ENCODE measurements at regions not wholly inside any gene's neighbourhood (a gene's known extent, or its start where the extent isn't known, plus 50 kb on each side); places are given as distances from the start of the nearest gene placed in this dataset.

DNA sequence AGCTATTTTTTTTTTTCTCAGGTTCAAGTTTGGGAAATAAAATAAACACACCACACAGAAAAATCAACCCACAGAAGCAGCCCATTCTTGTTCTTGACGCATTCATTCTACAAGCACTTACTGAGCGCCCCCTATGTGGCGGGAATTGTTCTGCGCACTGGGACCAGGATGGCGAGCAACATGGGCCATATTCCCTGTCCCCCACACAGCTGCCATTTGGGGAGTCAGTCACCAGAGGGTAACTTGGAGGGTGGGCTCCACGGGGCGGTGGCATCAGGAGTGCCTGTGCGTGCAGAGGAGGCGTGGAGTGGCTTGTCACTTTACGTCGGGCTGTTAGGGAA lies 185.0 kb upstream of the PDE10A start:
- H3K4me3 ChIP-seq (replicated peaks in 1 of 3; ENCODE audit: insufficient read depth in 1 of 3, low read depth in 1 of 3, low read length in 3 of 3): no peak overlapping the region
- no TSS peak for BruUV-seq (replicated peaks)
- H3K9me1 ChIP-seq (replicated peaks; ENCODE audit: control insufficient read depth, extremely low read depth, insufficient read depth, low read length): no peaks in the 10 kb centered on the region
- no peaks in the 10 kb centered on the region for H3K9me3 ChIP-seq (replicated peaks; ENCODE audit: control insufficient read depth, insufficient read depth, low read length)
- ChIA-PET POLR2A (no interaction called here), CTCF (interaction anchor here (0.6 to 4.5 kb wide), 2 partner anchors 408 to 468 kb away, joined by 3 to 42 read pairs; no protein-coding TSS in a partner anchor)
- peaks cover 7 to 11% of the 10 kb centered on the region in 2 experiments for H3K27me3 ChIP-seq (ENCODE audit: control insufficient read depth in 2 of 2, insufficient read depth in 2 of 2, low read length in 2 of 2)
- H4K20me1 ChIP-seq (replicated peaks; ENCODE audit: control insufficient read depth, extremely low read depth, insufficient read depth, low read length): no peaks in the 10 kb centered on the region
- H2AFZ ChIP-seq (ENCODE audit: low read depth, low read length): no peak overlapping the region
- no peaks in the 10 kb centered on the region for H3K4me1 ChIP-seq (ENCODE audit: control insufficient read depth, extremely low read depth, insufficient read depth, low read length)
- no peak overlapping the region for H3K9ac ChIP-seq (replicated peaks; ENCODE audit: extremely low read depth, insufficient read depth, low read length)
- no peak for FAIRE-seq
- no peak for DNase-seq (ENCODE audit: low read depth, low spot score)
- no peaks in the 10 kb centered on the region for H3K79me2 ChIP-seq (ENCODE audit: control insufficient read depth, insufficient read depth, low read length)
- H3K27ac ChIP-seq (ENCODE audit: insufficient read depth, low read depth, low read length): no peak overlapping the region
- H3K4me2 ChIP-seq (ENCODE audit: insufficient read depth, low read length): no peak overlapping the region
- H3K36me3 ChIP-seq (ENCODE audit: control insufficient read depth in 2 of 2, extremely low read depth in 1 of 2, insufficient read depth in 2 of 2, low read length in 2 of 2): no peaks in the 10 kb centered on the region
- intact Hi-C loops (cut with micrococcal nuclease): no loop called here
- no peak for TF ChIP-seq FOS (IDR thresholded peaks at IDR 0.05; ENCODE audit: borderline replicate concordance, insufficient read depth, low read length)
- no peak for TF ChIP-seq POLR2AphosphoS5 (IDR thresholded peaks at IDR 0.05; ENCODE audit: insufficient read depth, low read depth, low read length)
- no peak for TF ChIP-seq EZH2 (IDR thresholded peaks at IDR 0.05; ENCODE audit: borderline replicate concordance, low read depth, low read length, severe bottlenecking)
- TF ChIP-seq POLR2A (IDR thresholded peaks at IDR 0.05; ENCODE audit: low read depth, low read length): no peak
- TF ChIP-seq, protein P1, sequence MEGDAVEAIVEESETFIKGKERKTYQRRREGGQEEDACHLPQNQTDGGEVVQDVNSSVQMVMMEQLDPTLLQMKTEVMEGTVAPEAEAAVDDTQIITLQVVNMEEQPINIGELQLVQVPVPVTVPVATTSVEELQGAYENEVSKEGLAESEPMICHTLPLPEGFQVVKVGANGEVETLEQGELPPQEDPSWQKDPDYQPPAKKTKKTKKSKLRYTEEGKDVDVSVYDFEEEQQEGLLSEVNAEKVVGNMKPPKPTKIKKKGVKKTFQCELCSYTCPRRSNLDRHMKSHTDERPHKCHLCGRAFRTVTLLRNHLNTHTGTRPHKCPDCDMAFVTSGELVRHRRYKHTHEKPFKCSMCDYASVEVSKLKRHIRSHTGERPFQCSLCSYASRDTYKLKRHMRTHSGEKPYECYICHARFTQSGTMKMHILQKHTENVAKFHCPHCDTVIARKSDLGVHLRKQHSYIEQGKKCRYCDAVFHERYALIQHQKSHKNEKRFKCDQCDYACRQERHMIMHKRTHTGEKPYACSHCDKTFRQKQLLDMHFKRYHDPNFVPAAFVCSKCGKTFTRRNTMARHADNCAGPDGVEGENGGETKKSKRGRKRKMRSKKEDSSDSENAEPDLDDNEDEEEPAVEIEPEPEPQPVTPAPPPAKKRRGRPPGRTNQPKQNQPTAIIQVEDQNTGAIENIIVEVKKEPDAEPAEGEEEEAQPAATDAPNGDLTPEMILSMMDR (IDR thresholded peaks at IDR 0.05; ENCODE audit: extremely low read depth in 1 of 2, insufficient read depth in 1 of 2, low read depth in 1 of 2, low read length in 2 of 2): no peak
- TF ChIP-seq, protein P2, sequence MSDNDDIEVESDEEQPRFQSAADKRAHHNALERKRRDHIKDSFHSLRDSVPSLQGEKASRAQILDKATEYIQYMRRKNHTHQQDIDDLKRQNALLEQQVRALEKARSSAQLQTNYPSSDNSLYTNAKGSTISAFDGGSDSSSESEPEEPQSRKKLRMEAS (IDR thresholded peaks at IDR 0.05; ENCODE audit: insufficient read depth, insufficient read length): no peak
- no peak for TF ChIP-seq JUN (IDR thresholded peaks at IDR 0.05; ENCODE audit: borderline replicate concordance, insufficient read depth, insufficient read length, low read depth)
- no peak for TF ChIP-seq MYC (IDR thresholded peaks at IDR 0.05; ENCODE audit: low read depth, low read length)
- no peak for TF ChIP-seq GATA2 (IDR thresholded peaks at IDR 0.05; ENCODE audit: insufficient read depth, insufficient read length, low read depth, low read length)
- dilution Hi-C loops (cut with MboI; ENCODE audit: extremely low pct_ligation_motif_present, low sequenced_read_pairs): no loop called here

Measured in endothelial cell of umbilical vein (primary cell).